GM21528 (cell line): ENCODE measurements at regions not wholly inside any gene's neighbourhood (a gene's known extent, or its start where the extent isn't known, plus 50 kb on each side); places are given as distances from the start of the nearest gene placed in this dataset.
"Not testable (repeated sequence)": the region's sequence is repeated elsewhere in the genome, so short reads cannot be mapped to it uniquely, and the experiment has no call there.

Experiments used
- ATAC-seq: cut with Tn5 transposase; IDR thresholded peaks from one replicate; pipeline ENCODE4 v1.9.1; 2021; ENCODE audit warnings: mild to moderate bottlenecking, moderate library complexity; ENCODE audit not compliant: unreplicated experiment, low FRiP score

- ATAC-seq, result no peak
Observed at GRCh38 chr6:78489874-78490273, 377.5 kb upstream of the IRAK1BP1 start.

GRCh38 chr6:78492351-78493017 is 374.9 kb upstream of the IRAK1BP1 start:
- no peak for ATAC-seq

- ATAC-seq, result no peak
Observed at GRCh38 chr6:78500299-78501089, 366.9 kb upstream of the IRAK1BP1 start.

- no peak for ATAC-seq
Observed at GRCh38 chr6:78502386-78502887, 364.9 kb upstream of the IRAK1BP1 start.

GRCh38 chr6:78505178-78505577 is 362.2 kb upstream of the IRAK1BP1 start:
- ATAC-seq, result no peak

GRCh38 chr6:78511009-78511408 is 356.3 kb upstream of the IRAK1BP1 start:
- no peak for ATAC-seq

GRCh38 chr6:78513856-78514255 is 353.5 kb upstream of the IRAK1BP1 start:
- ATAC-seq, result no peak

- ATAC-seq, result no peak
Observed at GRCh38 chr6:78515271-78515670, 352.1 kb upstream of the IRAK1BP1 start.

GRCh38 chr6:78517399-78517798 is 350.0 kb upstream of the IRAK1BP1 start:
- ATAC-seq, result no peak

- ATAC-seq, result no peak
Observed at GRCh38 chr6:78523622-78524021, 343.7 kb upstream of the IRAK1BP1 start.

- no peak for ATAC-seq
Observed at GRCh38 chr6:78525976-78526375, 341.4 kb upstream of the IRAK1BP1 start.

- no peak for ATAC-seq
Observed at GRCh38 chr6:78526432-78526831, 340.9 kb upstream of the IRAK1BP1 start.

- no peak for ATAC-seq
Observed at GRCh38 chr6:78528926-78529325, 338.4 kb upstream of the IRAK1BP1 start.

- no peak for ATAC-seq
Observed at GRCh38 chr6:78530208-78530607, 337.1 kb upstream of the IRAK1BP1 start.

- ATAC-seq, result no peak
Observed at GRCh38 chr6:78533426-78533825, 333.9 kb upstream of the IRAK1BP1 start.

- ATAC-seq, result no peak
Observed at GRCh38 chr6:78533876-78534275, 333.5 kb upstream of the IRAK1BP1 start.

- no peak for ATAC-seq
Observed at GRCh38 chr6:78538002-78538401, 329.3 kb upstream of the IRAK1BP1 start.

GRCh38 chr6:78547636-78548035 is 319.7 kb upstream of the IRAK1BP1 start:
- not testable (repeated sequence) for ATAC-seq

GRCh38 chr6:78551361-78551760 is 316.0 kb upstream of the IRAK1BP1 start:
- no peak for ATAC-seq

GRCh38 chr6:78552435-78552834 is 314.9 kb upstream of the IRAK1BP1 start:
- ATAC-seq, result no peak

- ATAC-seq, result no peak
Observed at GRCh38 chr6:78554341-78554740, 313.0 kb upstream of the IRAK1BP1 start.

- no peak for ATAC-seq
Observed at GRCh38 chr6:78559056-78559455, 308.3 kb upstream of the IRAK1BP1 start.
